ENCODE measurements at regions not wholly inside any gene's neighbourhood (a gene's known extent, or its start where the extent isn't known, plus 50 kb on each side); places are given as distances from the start of the nearest gene placed in this dataset.

DNA sequence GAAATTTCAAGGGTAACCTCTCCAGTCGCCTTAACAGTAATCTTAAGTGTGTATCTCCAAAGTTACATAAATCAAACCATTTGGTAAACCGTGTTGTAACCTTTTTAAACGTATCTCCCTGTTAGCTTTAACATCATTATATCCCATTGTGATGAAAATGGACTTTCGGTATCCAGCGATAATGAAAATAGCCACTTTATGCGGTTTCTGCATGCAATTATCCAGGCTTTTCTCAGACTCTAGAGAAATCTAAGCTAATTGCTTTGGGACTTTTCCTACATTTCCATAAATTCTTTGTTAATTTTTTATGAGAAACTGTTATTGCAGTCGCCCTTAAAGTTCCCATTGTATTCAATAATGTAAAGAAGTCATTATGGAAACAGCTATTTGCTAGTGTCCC is 170.7 kb downstream of the ZNF608 start:
- no peaks in the 10 kb centered on the region for H3K9me3 ChIP-seq
- peaks cover 4% of the 10 kb centered on the region for H3K4me1 ChIP-seq
- H3K27me3 ChIP-seq: no peaks in the 10 kb centered on the region
- no peak overlapping the region for H3K27ac ChIP-seq
- no peaks in the 10 kb centered on the region for H3K36me3 ChIP-seq
- no peak overlapping the region for H3K4me3 ChIP-seq
- DNase-seq (ENCODE audit: low spot score in 2 of 2): no peak
- WGBS: 95% methylated on average over 7 of the region's 7 CpGs
- TF ChIP-seq EP300 (IDR thresholded peaks at IDR 0.05): no peak
- no peak for TF ChIP-seq POLR2A (IDR thresholded peaks at IDR 0.05)
- TF ChIP-seq, protein P1, sequence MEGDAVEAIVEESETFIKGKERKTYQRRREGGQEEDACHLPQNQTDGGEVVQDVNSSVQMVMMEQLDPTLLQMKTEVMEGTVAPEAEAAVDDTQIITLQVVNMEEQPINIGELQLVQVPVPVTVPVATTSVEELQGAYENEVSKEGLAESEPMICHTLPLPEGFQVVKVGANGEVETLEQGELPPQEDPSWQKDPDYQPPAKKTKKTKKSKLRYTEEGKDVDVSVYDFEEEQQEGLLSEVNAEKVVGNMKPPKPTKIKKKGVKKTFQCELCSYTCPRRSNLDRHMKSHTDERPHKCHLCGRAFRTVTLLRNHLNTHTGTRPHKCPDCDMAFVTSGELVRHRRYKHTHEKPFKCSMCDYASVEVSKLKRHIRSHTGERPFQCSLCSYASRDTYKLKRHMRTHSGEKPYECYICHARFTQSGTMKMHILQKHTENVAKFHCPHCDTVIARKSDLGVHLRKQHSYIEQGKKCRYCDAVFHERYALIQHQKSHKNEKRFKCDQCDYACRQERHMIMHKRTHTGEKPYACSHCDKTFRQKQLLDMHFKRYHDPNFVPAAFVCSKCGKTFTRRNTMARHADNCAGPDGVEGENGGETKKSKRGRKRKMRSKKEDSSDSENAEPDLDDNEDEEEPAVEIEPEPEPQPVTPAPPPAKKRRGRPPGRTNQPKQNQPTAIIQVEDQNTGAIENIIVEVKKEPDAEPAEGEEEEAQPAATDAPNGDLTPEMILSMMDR (IDR thresholded peaks at IDR 0.05): no peak
- no peak for TF ChIP-seq POLR2AphosphoS5 (IDR thresholded peaks at IDR 0.05)

DNA sequence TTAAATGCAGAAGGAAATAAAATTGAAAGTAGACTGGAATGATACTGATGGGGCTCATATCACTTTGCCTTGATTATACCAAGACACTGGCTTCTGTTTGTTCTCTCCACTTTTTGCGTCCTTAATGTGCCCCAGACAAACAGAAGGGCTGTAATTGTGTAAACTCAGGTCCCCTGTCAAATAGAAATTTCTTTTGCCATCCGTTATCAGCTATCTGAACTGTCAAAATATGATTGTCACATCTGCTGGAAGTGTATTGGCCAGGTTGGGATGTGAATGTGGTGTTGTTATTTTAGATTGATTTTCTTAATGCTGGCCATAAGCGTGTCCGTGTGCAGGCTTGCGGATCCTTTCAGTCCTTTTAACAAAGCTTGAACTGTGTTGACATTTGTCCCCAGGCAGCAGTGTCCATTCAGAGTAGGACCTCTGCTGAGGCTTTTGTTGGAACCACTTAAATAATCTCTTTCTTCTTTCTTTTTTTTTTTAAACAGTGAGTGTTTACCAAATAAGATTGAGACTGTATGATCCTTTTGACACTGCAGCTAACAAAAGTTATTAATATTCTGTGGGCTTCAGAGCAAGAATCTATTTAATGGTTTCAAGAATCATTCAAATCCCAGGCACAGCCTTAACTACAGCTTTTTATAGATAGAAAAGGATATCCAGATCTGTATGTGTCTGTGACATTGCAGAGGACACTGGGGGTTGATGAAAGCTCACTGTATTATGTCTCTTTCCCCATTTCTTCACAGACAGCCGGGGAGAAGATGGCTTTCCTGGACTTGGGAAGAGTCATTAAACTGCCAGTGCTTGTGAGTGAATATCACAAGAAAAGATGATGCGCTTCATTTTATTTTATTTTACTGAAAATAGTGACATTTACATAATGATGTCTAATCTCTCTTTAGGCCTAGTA is 171.7 kb downstream of the ZNF608 start:
- Histone ChIP-seq H3K27ac (no peak overlapping the region), H3K36me3 (no peaks in the 10 kb centered on the region), H3K4me3 (no peak overlapping the region), H3K27me3 (no peaks in the 10 kb centered on the region), H3K4me1 (peaks cover 4% of the 10 kb centered on the region), H3K9me3 (no peaks in the 10 kb centered on the region)
- no peak for TF ChIP-seq POLR2AphosphoS5 (IDR thresholded peaks at IDR 0.05)
- TF ChIP-seq POLR2A (IDR thresholded peaks at IDR 0.05): no peak
- TF ChIP-seq, protein P1 (IDR thresholded peaks at IDR 0.05): no peak
- no peak for TF ChIP-seq EP300 (IDR thresholded peaks at IDR 0.05)
- no peak for DNase-seq (ENCODE audit: low spot score in 2 of 2)
- WGBS: 92% methylated on average over 7 of the region's 7 CpGs

DNA sequence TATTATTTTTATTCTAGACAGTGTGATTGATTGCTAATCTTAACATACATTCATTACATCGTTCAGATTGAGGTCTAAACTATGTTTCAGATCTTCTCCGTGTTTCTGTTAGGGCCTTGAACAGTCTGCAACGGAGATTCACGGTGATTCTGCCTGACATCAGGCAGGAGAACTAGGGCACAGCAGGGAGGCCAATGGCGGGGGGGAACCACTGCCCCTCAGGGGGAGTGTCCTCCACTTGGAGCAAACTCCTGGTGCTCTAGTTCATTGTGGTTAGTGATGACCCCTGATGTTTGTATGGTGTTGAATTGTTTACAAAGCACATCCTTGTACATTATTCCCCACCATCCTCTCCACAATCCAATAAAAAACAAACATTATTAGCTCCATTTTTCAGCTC is 173.5 kb downstream of the ZNF608 start:
- 96% methylated on average over 5 of the region's 5 CpGs for WGBS
- DNase-seq (ENCODE audit: low spot score in 2 of 2): no peak
- H3K4me3 ChIP-seq: no peak overlapping the region

GRCh38 chr5:124570285-124571035 is 176.0 kb downstream of the ZNF608 start:
- 67% methylated on average over 9 of the region's 9 CpGs for WGBS
- no peaks in the 10 kb centered on the region for H3K9me3 ChIP-seq
- DNase-seq (ENCODE audit: low spot score in 2 of 2): no peak
- H3K27ac ChIP-seq: no peak overlapping the region
- TF ChIP-seq, protein P1 (IDR thresholded peaks at IDR 0.05): no peak
- TF ChIP-seq EP300 (IDR thresholded peaks at IDR 0.05) (no peak), POLR2AphosphoS5 (IDR thresholded peaks at IDR 0.05) (no peak), POLR2A (IDR thresholded peaks at IDR 0.05) (no peak)
- peaks cover 4% of the 10 kb centered on the region for H3K4me1 ChIP-seq
- no peak overlapping the region for H3K4me3 ChIP-seq
- no peaks in the 10 kb centered on the region for H3K27me3 ChIP-seq
- no peaks in the 10 kb centered on the region for H3K36me3 ChIP-seq

More for the DNA sequence above, 173.5 kb downstream of the ZNF608 start:
- Histone ChIP-seq H3K27me3 (no peaks in the 10 kb centered on the region), H3K27ac (no peak overlapping the region), H3K9me3 (no peaks in the 10 kb centered on the region), H3K36me3 (no peaks in the 10 kb centered on the region), H3K4me1 (peaks cover 4% of the 10 kb centered on the region)
- no peak for TF ChIP-seq POLR2AphosphoS5 (IDR thresholded peaks at IDR 0.05)
- TF ChIP-seq, protein P1 (IDR thresholded peaks at IDR 0.05): no peak
- TF ChIP-seq POLR2A (IDR thresholded peaks at IDR 0.05): no peak
- no peak for TF ChIP-seq EP300 (IDR thresholded peaks at IDR 0.05)

DNA sequence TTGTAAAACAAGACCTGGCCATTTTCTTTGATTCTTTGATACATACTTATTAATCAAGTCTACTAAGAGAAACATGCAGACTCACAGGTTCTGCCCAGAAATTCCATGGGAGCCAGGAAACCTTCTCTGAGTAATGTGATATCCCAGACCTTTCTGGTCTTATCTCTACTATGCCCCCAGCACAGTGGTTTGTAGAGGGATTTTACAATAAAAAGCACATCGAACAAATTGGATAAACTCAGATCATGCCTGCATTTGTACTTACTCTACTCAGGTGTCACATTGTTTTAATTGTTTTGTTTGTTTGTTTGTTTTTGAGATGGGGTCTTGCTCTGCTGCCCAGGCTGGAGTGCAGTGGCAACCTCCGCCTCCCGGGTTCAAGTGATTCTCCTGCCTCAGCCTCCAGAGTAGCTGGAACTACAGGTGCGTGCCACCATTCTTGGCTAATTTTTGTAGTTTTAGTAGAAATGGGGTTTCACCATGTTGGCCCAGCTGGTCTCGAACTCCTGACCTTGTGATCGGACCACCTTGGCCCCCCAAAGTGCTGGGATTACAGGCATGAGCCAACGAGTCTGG is 179.5 kb downstream of the ZNF608 start:
- Histone ChIP-seq H3K4me3 (no peak overlapping the region), H3K9me3 (no peaks in the 10 kb centered on the region), H3K4me1 (no peaks in the 10 kb centered on the region), H3K36me3 (no peaks in the 10 kb centered on the region), H3K27me3 (no peaks in the 10 kb centered on the region), H3K27ac (no peak overlapping the region)
- TF ChIP-seq POLR2AphosphoS5 (IDR thresholded peaks at IDR 0.05) (no peak), EP300 (IDR thresholded peaks at IDR 0.05) (no peak), POLR2A (IDR thresholded peaks at IDR 0.05) (no peak)
- TF ChIP-seq, protein P1 (IDR thresholded peaks at IDR 0.05): no peak
- WGBS: 94% methylated on average over 7 of the region's 7 CpGs
- no peak for DNase-seq (ENCODE audit: low spot score in 2 of 2)
